Bronchial epithelial cell (primary cell): ENCODE measurements at regions not wholly inside any gene's neighbourhood (a gene's known extent, or its start where the extent isn't known, plus 50 kb on each side); places are given as distances from the start of the nearest gene placed in this dataset.

ENCODE experiments used
- DNase-seq: peaks from one replicate; pipeline ENCODE4 v3.0.0-alpha.2; 2010; ENCODE audit warnings: low read depth
- FAIRE-seq: peaks from 2 replicates; lab custom pipeline; 2011; peaks lifted over from hg19 to GRCh38; lab: Jason Lieb, UNC
- H3K27me3 ChIP-seq: 2 replicates; pipeline ENCODE4 v1.5.1; 2011; ENCODE audit warnings: low read length; ENCODE audit not compliant: control insufficient read depth, insufficient read depth
- H3K36me3 ChIP-seq: 2 replicates; pipeline ENCODE4 v1.5.1; 2011; ENCODE audit warnings: low read length; ENCODE audit not compliant: control insufficient read depth, insufficient read depth
- H3K4me3 ChIP-seq: 2 replicates; pipeline ENCODE4 v1.5.1; 2011; ENCODE audit warnings: mild to moderate bottlenecking, low read depth, low read length, control low read depth
- CTCF ChIP-seq: IDR thresholded peaks from 2 replicates; pipeline ENCODE4 v1.5.1; 2011; ENCODE audit warnings: mild to moderate bottlenecking, moderate library complexity, low read length, control low read depth, inconsistent platforms; ENCODE audit not compliant: insufficient read depth, severe bottlenecking

- Histone ChIP-seq H3K4me3 (no peak overlapping the region), H3K36me3 (no peaks in the 10 kb centered on the region), H3K27me3 (no peaks in the 10 kb centered on the region)
- FAIRE-seq (no peak), DNase-seq (peak; percentile 84)
- TF ChIP-seq CTCF: no peak
Measured at GRCh38 chr4:20044502-20044911, 207.2 kb upstream of the SLIT2 start.

- Histone ChIP-seq H3K4me3 (no peak overlapping the region), H3K27me3 (no peaks in the 10 kb centered on the region), H3K36me3 (no peaks in the 10 kb centered on the region)
- DNase-seq (no peak), FAIRE-seq (no peak)
- no peak for TF ChIP-seq CTCF
Measured at GRCh38 chr4:20043991-20044390, 207.7 kb upstream of the SLIT2 start.

GRCh38 chr4:20042769-20043168 is 208.9 kb upstream of the SLIT2 start:
- FAIRE-seq (no peak), DNase-seq (peak; percentile 19)
- TF ChIP-seq CTCF: no peak
- H3K27me3 ChIP-seq: no peaks in the 10 kb centered on the region
- no peak overlapping the region for H3K4me3 ChIP-seq
- no peaks in the 10 kb centered on the region for H3K36me3 ChIP-seq

GRCh38 chr4:20041839-20042407 is 209.8 kb upstream of the SLIT2 start:
- Histone ChIP-seq H3K27me3 (no peaks in the 10 kb centered on the region), H3K4me3 (no peak overlapping the region), H3K36me3 (no peaks in the 10 kb centered on the region)
- DNase-seq (no peak), FAIRE-seq (no peak)
- no peak for TF ChIP-seq CTCF

- Histone ChIP-seq H3K36me3 (no peaks in the 10 kb centered on the region), H3K4me3 (no peak overlapping the region), H3K27me3 (no peaks in the 10 kb centered on the region)
- FAIRE-seq: no peak
- no peak for DNase-seq
- TF ChIP-seq CTCF: no peak
Measured at GRCh38 chr4:20037745-20038144, 214.0 kb upstream of the SLIT2 start.

- no peak for TF ChIP-seq CTCF
- DNase-seq (no peak), FAIRE-seq (no peak)
- Histone ChIP-seq H3K27me3 (no peaks in the 10 kb centered on the region), H3K36me3 (no peaks in the 10 kb centered on the region), H3K4me3 (no peak overlapping the region)
Measured at GRCh38 chr4:20030108-20030507, 221.6 kb upstream of the SLIT2 start.
